ENCODE measurements at regions not wholly inside any gene's neighbourhood (a gene's known extent, or its start where the extent isn't known, plus 50 kb on each side); places are given as distances from the start of the nearest gene placed in this dataset.

- no peak overlapping the region for H3K27ac ChIP-seq
- BruUV-seq (replicated peaks), result no TSS peak
- CTCF ChIA-PET, result no interaction called here
- no peaks in the 10 kb centered on the region for H3K79me2 ChIP-seq (ENCODE audit: low read depth)
- H3K36me3 ChIP-seq (ENCODE audit: low read depth), result no peaks in the 10 kb centered on the region
- intact Hi-C loops (cut with micrococcal nuclease; ENCODE audit: unreplicated experiment), result no loop called here
- H3K4me1 ChIP-seq (replicated peaks; ENCODE audit: insufficient read depth), result no peaks in the 10 kb centered on the region
- H3F3A ChIP-seq (ENCODE audit: insufficient read depth, low read depth), result no peaks in the 10 kb centered on the region
- H4K20me1 ChIP-seq (ENCODE audit: insufficient read depth), result no peaks in the 10 kb centered on the region
- H3K27me3 ChIP-seq (ENCODE audit: insufficient read depth, low read depth), result no peaks in the 10 kb centered on the region
- TF ChIP-seq CTCF (conservative IDR thresholded peaks at IDR 0.05) (no peak), EZH2 (IDR thresholded peaks at IDR 0.05; ENCODE audit: low read depth) (no peak)
- H2AFZ ChIP-seq, result no peak overlapping the region
- no peak for DNase-seq
- H3K4me2 ChIP-seq, result no peak overlapping the region
- POLR2A ChIA-PET (ENCODE audit: unreplicated experiment), result no interaction called here
- no peaks in the 10 kb centered on the region for H3K9me3 ChIP-seq (ENCODE audit: insufficient read depth, low read depth)
- H3K9me2 ChIP-seq (ENCODE audit: insufficient read depth), result no peaks in the 10 kb centered on the region; the same call in 1 of the 2 replicates
- no peak overlapping the region for H3K4me3 ChIP-seq
Observed at GRCh38 chr5:161775891-161776290, 72.0 kb upstream of the GABRA1 start.

GRCh38 chr5:161778796-161779195 lies 69.1 kb upstream of the GABRA1 start:
- Histone ChIP-seq H3K9me2 (ENCODE audit: insufficient read depth) (no peaks in the 10 kb centered on the region; the same call in 1 of the 2 replicates), H3K36me3 (ENCODE audit: low read depth) (no peaks in the 10 kb centered on the region), H3K27me3 (ENCODE audit: insufficient read depth, low read depth) (no peaks in the 10 kb centered on the region), H3K4me2 (no peak overlapping the region), H3F3A (ENCODE audit: insufficient read depth, low read depth) (no peaks in the 10 kb centered on the region), H3K4me1 (replicated peaks; ENCODE audit: insufficient read depth) (no peaks in the 10 kb centered on the region), H3K79me2 (ENCODE audit: low read depth) (no peaks in the 10 kb centered on the region), H2AFZ (no peak overlapping the region), H3K4me3 (no peak overlapping the region), H3K9me3 (ENCODE audit: insufficient read depth, low read depth) (no peaks in the 10 kb centered on the region), H4K20me1 (ENCODE audit: insufficient read depth) (no peaks in the 10 kb centered on the region), H3K27ac (no peak overlapping the region)
- ChIA-PET POLR2A (ENCODE audit: unreplicated experiment) (no interaction called here), CTCF (no interaction called here)
- intact Hi-C loops (cut with micrococcal nuclease; ENCODE audit: unreplicated experiment), result no loop called here
- no peak for DNase-seq
- no TSS peak for BruUV-seq (replicated peaks)
- TF ChIP-seq CTCF (conservative IDR thresholded peaks at IDR 0.05) (no peak), EZH2 (IDR thresholded peaks at IDR 0.05; ENCODE audit: low read depth) (no peak)

- Histone ChIP-seq H3K9me2 (ENCODE audit: insufficient read depth) (no peaks in the 10 kb centered on the region; the same call in 1 of the 2 replicates), H3K27ac (no peak overlapping the region), H3K4me1 (replicated peaks; ENCODE audit: insufficient read depth) (no peaks in the 10 kb centered on the region), H3F3A (ENCODE audit: insufficient read depth, low read depth) (no peaks in the 10 kb centered on the region), H3K9me3 (ENCODE audit: insufficient read depth, low read depth) (no peaks in the 10 kb centered on the region), H2AFZ (no peak overlapping the region), H3K4me3 (no peak overlapping the region), H3K4me2 (no peak overlapping the region), H3K79me2 (ENCODE audit: low read depth) (no peaks in the 10 kb centered on the region), H3K36me3 (ENCODE audit: low read depth) (no peaks in the 10 kb centered on the region), H3K27me3 (ENCODE audit: insufficient read depth, low read depth) (no peaks in the 10 kb centered on the region), H4K20me1 (ENCODE audit: insufficient read depth) (no peaks in the 10 kb centered on the region)
- ChIA-PET CTCF (no interaction called here), POLR2A (ENCODE audit: unreplicated experiment) (interaction anchor here (0.5 kb wide), 1 partner anchor 1378 kb away, joined by 10 read pairs; no protein-coding TSS in a partner anchor)
- no peak for DNase-seq
- no TSS peak for BruUV-seq (replicated peaks)
- intact Hi-C loops (cut with micrococcal nuclease; ENCODE audit: unreplicated experiment), result no loop called here
- no peak for TF ChIP-seq CTCF (conservative IDR thresholded peaks at IDR 0.05)
- no peak for TF ChIP-seq EZH2 (IDR thresholded peaks at IDR 0.05; ENCODE audit: low read depth)
Observed at GRCh38 chr5:161783297-161783696, 64.6 kb upstream of the GABRA1 start.
